HG03558 (cell line): ENCODE measurements at regions not wholly inside any gene's neighbourhood (a gene's known extent, or its start where the extent isn't known, plus 50 kb on each side); places are given as distances from the start of the nearest gene placed in this dataset.
"Not testable (repeated sequence)": the region's sequence is repeated elsewhere in the genome, so short reads cannot be mapped to it uniquely, and the experiment has no call there.

Experiments used
- ATAC-seq: cut with Tn5 transposase; IDR thresholded peaks from one replicate; pipeline ENCODE4 v1.9.1; 2021; ENCODE audit warnings: moderate number of reproducible peaks; ENCODE audit not compliant: unreplicated experiment; ENCODE audit errors: extremely low read depth

DNA sequence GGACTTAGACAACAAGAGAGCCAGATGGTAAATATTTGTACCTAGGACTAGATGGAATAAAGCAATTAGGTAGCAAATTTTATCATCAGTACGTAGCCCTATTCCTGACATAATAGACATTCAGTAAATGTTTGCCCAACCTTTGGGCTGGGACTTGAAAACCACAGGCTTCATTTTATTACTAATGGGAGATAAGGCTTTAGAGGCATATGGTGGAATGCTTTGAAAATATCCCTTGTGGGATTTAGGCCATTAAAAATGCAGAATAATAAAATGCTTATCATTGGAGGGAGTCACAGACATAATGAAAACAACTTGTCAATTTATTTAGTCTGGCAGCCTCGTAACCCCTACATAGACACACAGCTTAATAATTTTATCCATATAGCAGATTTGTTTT lies 296.1 kb upstream of the SPAG17 start:
- no peak for ATAC-seq

DNA sequence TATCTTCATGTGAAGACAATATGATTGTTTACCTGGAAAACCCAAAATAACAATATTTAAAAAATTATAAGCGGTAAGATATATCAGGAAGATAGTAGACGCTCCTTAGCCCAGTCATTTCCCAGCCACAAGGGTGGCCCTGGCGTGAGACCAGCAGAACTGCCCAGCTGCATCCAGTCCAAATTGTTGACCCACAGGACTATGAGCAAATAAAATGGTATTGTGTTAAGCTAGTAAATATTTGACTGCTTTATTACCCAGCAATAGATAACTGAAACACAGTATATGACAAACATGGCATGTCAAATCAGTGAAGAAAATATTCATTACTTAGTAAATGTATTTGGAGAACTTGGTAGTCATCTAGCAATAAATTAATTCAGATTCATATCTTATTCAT lies 294.3 kb upstream of the SPAG17 start:
- ATAC-seq = no peak

DNA sequence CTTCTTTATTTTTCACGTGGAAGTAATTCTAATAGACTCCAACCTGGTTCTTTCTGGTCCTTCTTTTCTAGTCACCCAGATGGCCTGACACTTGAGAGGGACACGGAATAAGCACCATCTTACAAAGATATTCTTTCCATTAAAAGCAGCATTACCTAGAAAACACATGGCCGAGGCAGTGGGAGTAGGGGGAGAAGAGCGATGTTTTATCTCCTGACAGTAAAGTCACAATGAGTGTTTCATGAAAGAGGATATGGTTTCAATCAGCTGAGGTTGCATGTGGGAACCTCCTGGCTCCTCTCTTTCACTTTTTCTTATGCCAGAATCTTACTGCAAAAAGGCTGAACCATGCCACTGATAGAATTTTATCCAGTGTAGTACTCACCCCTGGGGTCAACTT lies 288.8 kb upstream of the SPAG17 start:
- ATAC-seq = no peak

DNA sequence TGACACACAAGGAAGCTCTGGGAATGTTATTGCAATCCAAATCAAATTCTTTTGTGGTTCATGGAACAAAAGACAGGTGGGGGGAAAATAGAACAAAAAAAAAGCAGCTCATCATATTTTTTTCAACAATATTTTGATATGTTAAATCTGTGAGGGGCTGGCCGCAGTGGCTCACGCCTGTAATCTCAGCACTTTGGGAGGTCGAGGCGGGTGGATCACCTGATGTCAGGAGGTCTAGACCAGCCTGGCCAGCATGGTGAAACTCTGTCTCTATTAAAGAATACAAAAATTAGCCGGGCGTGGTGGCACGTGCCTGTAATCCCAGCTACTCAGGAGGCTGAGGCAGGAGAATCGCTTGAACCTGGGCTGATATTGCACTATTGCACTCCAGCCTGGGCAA lies 279.4 kb upstream of the SPAG17 start:
- ATAC-seq = not testable (repeated sequence)

DNA sequence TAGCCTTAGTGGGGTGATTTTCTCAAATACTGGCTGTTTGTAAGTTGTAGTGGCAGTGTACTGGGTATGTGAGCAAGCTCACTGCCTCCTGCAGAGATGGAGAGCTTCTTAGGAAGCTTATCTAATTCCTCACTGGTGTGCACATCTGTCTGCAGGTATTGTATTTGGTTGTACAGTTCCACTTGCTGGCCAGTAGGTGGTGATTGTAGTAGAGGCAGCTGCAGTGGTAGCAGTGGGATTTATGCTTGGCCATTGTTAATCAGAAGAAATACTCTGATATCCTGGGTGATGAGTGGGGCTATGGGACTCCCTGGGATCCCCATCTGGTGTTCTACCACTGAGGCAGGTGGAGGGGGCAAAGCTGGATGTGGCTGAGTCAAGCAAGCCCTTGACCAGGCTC lies 276.1 kb upstream of the SPAG17 start:
- no peak for ATAC-seq

DNA sequence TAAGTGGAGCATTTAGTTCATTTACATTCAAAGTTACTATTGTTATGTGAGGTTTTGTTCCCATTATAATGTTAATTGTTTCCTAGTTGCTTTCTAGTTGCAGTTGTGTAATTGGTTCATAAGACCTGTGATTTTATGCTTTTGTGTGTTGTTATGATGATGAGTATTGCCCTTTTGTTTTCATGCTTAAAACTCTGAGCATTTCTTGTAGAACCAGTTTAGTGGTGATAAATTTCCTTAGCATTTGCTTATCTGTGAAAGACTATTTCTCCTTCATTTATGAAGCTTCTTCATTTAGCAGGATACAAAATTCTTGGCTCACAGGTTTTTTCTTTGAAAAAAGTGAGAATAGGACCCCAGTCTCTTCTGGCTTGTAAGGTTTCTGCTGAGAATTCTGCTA lies 274.8 kb upstream of the SPAG17 start:
- no peak for ATAC-seq

DNA sequence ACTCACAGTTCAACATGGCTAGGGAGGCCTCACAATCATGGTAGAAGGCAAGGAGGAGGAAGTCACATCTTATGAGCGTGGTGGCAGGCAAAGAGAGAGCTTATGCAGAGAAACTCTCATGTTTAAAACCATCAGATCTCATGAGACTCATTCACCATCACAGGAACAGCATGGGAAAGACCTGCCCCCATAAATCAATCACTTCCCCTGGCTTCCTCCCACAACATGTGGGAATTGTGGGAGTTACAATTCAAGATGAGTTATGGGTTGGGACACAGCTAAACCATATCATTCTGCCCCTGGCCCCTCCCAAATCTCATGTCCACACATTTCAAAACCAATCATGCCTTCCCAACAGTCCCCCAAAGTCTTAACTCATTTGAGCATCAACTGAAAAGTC lies 268.8 kb upstream of the SPAG17 start:
- ATAC-seq = not testable (repeated sequence)

DNA sequence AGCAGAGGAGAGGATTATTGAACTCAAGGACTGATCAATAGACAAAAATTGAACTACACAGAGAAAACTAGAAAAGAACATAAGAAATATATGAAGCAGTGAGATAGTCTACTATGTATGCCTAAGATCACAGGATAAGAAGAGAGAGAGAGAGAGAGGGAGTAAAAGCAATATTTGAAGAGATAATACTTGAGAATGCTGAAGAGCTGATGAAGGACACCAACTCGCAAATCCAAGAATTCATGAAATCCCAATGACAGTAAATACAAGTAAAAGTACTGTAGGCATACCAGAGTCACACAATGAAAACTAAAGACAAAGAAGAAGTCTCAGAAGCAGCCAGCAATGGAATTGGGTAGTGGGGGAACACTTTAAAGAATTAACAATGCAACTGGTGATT lies 260.1 kb upstream of the SPAG17 start:
- ATAC-seq = no peak

DNA sequence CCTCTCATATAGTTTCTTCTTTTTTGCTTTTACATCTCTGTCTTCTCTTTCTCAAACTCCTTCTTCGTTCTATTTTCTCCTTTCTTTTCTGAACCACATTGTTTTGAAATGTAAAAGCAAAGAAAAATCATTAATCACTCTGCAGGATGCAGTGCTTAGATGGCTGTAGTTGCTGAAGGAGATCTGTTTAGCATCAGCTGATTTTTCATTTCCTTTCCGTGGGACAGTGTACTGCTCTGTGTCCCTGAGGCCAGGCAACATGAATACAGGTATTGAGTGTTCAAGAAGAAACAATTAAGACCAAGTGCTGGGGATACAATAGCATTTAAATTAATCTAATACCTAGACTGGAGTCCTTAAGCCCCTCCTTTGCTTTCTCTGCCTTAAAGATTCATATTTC lies 257.2 kb upstream of the SPAG17 start:
- no peak for ATAC-seq

DNA sequence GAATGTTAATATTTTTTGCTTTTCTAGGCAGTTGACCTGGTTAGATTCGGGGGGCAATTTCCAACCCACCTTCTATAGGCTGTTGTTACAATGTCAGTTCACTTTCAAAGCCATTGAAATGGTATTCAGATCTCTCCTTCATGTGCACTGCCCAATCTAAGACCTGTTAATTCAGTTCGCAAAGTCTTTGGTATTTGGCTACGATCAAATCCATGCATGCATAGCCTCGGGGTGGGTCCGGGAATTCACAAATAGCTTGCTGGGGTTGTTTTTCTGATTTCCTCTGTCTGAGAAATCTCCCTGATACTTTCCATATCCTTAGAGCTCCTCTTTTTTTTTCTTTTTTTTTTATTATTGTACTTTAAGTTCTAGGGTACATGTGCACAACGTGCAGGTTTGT lies 252.6 kb upstream of the SPAG17 start:
- ATAC-seq = no peak

DNA sequence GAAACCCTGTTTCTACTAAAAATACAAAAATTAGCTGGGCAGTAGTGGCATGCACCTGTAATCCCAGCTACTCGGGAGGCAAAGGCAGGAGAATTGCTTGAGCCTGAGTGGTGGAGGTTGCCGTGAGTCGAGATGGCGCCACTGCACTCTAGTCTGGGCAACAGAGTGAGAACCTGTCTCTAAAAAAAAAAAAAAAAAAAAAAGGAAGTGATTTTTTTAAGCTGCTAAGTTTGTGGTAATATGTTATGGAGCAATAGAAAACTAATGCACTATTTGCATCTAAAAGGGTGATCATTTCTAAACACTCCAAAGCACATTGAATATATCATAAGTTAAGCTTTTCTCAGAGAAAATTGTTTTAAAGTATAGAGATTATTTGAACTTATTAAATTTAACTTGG lies 244.8 kb upstream of the SPAG17 start:
- no peak for ATAC-seq

DNA sequence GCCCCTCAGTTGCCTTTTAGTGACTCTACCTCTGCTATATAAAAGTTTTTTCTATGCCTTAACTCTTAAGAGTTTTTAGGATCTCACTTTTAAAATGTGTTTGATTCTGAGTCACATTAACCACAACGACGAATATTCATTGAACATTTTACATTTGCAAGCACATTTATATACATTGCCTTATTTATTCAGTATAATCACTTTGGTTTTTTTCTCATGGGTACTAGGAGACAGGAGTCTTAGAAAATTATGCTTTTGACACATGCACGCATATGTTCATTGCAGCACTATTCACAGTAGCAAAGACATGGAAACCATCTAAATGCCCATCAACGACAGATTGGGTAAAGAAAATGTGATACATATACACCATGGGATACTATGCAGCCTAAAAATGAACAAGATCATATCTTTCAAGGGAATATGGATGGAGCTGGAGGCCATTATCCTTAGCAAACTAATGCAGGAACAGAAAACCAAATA lies 236.9 kb upstream of the SPAG17 start:
- ATAC-seq = no peak

DNA sequence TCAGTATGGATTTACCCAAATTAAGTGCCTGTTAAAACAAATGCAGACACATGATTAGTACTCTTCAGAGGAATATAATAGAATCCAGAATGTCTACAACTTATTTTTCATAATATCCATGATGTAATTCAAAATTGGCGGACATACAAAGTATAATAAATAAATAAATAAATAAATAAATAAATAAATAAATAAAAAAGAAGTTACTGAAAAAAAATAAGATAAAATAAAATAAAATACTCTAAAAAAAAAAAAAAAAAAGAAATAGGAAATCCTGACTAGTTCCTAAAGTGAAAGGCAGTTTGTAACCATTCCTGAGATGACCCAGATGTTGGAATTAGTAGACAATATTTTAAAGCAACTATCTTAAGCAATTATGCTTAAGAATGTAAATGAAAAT lies 219.0 kb upstream of the SPAG17 start:
- ATAC-seq = no peak

DNA sequence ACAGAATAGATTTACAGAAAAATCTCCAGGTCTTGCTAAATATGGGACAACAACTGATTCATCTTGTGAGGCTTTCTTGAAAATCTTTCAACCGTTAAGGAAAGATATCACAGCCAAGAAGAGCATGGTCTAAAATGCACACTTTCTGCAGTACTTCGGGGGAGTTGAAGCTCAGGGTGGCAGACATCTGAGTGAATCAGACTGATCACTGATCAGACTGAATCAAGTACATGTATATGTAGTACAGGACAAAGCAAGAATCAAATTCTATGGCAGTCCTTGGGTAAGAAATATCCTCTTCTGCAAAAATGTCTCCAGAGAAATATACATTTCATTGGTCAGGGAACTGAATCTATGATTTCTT lies 212.4 kb upstream of the SPAG17 start:
- no peak for ATAC-seq

DNA sequence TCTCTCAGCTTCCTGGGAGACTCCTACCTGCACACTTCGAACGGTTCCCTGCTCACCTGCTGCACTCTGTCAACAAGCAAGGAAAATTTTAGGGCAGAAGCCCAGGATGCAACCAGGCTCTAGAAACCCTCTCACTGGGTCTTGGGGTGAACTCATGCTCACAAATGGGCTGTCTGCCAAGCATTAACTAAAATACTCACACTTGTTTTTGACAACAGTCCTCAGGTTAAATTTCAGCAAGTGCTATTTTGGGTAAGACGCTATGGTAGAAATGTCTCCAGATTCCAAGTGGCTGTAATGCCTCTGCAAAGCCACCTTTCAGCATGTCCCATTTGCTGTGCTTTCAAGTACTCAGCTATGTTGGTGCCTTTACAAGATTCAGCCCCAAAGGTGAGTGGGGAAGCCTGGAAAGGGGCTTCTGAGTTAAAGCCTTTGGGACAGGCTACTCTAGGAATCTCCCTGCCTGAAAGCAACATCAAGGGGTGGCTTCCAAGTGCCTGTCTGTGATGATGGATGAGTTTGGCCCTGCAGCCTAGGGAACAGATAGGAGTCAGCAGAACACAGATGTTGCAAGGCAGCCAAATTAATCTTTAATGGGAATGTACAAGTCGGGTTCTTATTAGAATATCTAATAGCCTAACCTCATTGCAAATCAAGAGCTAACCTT lies 211.9 kb upstream of the SPAG17 start:
- no peak for ATAC-seq

DNA sequence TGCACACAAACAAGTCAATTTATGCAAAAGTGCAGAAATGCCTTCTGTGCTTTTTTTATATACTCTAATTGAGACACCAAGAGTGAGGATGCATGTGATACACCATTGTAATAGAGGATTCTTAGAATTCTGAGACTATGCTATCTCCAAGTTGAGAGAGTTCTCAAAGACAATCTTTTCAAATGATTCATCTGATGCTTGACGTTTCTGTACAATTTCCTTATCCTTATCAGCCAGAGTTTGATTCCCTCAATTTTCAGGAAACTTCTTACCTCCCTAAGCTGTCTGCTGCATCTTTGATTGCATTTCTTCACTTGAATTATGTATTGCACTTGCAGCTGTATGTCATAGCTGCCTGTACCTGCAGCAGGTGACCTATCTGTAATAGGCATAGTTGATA lies 211.3 kb upstream of the SPAG17 start:
- ATAC-seq = no peak

DNA sequence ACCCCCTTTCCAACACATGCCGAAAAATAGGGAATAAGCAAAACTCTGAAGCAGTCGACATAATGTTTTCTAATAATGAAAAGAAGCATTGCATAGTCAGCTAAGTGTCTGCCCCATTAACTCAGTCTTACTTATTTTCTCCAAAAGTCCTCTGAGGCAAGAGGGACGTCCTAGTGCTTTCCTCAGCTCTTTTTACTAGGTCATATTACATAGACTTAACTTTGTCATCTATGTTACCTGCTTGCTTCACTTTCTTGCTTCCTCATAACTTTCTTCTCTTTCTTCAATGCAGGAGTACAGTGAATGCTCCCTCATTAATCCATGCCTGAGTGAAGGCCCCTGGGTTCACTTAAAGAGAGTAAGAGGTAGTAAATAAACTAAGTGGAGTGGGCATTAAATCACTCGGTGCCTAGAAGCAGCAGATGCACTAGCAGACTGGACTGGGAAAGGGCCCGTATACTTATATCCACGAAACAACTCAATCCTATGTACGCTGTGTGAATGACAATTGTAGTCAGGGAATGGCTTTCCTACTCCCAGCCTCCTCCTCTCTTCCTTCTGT lies 210.5 kb upstream of the SPAG17 start:
- ATAC-seq = no peak

DNA sequence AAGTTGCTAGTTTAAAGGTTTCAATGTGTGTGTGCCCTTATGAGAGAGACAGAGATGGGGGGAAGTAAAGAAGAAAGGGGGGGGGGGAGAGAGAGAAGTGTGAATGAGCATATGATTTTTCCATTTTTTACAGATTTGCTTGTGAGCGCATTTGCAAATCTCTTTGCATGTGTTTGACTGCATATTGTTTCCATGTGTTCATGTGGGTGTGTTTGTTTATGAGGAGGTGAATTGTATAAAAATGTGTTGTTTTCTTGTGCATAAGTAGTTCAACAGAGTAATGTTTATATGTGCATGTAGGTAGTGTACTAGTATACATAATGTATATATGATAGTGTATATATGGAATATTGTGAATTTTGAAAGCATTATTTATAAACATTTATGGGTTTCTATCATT lies 205.9 kb upstream of the SPAG17 start:
- no peak for ATAC-seq

DNA sequence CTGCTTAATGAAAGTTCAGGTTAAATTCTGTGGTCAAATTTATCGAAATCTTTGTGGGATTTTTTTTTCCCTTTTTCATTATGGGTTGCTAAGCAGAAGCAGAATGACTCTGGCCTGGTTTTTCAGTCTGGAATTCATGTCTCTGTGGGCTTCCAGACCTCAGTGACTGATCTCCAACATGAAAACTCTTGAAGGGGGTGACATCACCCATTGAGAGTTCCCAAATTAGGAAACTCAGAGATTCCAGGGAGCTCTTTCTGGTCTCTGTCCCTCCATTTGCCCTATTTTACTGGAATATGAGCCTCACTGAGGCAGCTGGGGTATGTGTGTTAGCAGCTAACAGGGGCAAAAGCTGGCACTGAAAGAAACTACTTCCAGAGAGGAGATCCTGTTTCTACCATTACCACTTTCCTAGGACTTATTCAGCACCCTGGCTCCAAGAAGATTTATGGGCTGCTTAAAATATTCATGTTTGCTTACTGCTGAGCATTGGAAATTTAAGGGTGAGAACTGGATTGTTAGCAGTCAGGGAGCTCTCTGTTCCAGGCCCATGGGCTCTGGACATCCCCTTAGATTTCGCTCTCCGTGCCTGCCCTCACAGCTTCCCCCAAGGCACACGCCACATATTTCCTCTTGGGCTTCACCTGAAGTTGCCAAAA lies 203.4 kb upstream of the SPAG17 start:
- no peak for ATAC-seq

DNA sequence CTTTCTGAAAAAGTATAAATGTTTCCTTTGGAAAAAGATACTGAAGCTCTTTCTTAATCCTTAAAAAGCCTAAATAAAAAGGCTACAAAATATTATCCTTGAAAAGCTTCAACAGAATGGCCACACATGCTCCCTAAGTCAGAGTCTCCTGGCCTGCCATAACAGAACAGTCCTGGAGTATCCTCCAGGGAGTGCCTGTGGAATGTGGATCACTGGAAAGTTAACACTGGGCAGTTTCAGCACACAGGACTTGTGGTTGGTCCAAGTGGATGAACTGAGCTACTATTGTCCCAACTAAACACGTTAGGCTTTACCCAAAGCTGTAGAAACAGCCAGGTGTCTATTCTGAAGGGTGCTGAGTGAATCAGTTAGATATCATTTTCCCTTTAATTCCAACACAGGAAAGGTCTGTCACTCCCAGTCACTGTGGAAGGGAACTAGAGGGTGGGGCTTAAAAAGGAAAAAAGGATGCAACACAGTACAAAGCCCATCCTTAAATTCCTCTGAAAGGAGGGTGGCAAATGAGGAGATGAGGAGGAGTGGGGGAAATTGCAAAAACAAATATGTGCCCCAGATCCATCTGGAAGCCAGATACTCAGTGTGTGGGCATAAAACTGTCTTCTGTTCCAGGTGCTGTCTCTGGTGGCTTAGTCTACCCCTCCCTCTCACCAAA lies 196.3 kb upstream of the SPAG17 start:
- no peak for ATAC-seq

DNA sequence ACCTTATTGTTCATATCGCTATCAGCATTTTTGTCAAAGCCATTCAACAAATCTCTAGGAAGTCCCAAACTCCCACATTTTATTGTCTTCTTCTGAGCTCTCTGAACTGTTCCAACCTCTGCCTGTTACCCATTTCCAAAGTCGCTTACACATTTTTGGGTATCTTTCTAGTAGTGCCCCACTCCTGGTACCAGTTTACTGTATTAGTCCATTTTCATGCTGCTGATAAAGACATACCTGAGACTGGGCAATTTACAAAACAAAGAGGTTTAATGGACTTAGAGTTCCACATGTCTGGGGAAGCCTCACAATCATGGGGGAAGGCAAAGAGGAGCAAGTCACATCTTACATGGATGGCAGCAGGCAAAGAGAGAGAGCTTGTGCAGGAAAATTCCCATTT lies 192.2 kb upstream of the SPAG17 start:
- ATAC-seq = not testable (repeated sequence)
